ENCODE measurements at regions not wholly inside any gene's neighbourhood (a gene's known extent, or its start where the extent isn't known, plus 50 kb on each side); places are given as distances from the start of the nearest gene placed in this dataset.

DNA sequence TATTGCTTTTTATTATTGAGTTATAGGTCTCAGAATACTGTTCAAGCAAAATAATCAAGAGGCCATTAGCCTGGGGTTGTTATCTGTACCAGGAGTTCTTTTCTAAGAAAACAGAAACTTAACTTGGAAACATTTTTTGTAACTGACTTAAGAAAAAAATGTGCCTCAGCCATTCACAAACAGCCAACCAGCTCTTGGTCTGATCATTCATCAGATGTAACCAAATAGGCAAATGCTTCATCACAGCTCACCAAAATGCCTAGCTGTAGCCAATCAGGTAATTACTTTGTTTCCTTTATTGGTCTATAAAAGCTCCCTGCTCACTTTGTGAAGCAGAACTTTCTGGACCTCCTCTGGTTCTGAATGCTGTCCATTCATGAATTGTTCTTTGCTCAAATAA, 387.7 kb downstream of the FAT4 start:
- no peaks in the 10 kb centered on the region for H3K4me1 ChIP-seq (ENCODE audit: insufficient read depth, low read length)
- H3K36me3 ChIP-seq (ENCODE audit: insufficient read depth, low read length), result no peaks in the 10 kb centered on the region
- peaks cover 3% of the 10 kb centered on the region for H3K9me3 ChIP-seq (ENCODE audit: low read length)
- no peak overlapping the region for H3K4me3 ChIP-seq (ENCODE audit: low read length)
- H2AFZ ChIP-seq (ENCODE audit: low read depth, low read length), result no peak overlapping the region
- no peaks in the 10 kb centered on the region for H3K27me3 ChIP-seq (ENCODE audit: insufficient read depth, low read length)

DNA sequence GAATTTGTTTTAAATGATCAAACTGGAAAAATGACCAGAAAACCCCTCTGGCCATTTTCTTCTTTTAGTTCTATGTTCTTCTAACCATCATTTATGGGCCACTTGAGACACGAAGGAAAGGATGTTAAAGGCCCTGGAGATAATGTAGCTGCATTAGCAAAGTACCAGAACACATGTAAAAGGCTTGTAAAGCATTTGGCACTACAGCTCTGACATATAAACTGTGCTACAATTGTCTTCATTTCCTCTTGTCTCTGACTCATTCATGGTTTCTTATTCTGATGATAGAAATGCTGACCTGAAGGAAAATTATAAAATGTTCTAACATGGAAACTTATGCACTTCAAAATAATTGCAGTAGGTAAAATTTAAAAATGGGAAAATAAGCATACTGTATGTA, 388.7 kb downstream of the FAT4 start:
- Histone ChIP-seq H3K27me3 (ENCODE audit: insufficient read depth, low read length) (no peaks in the 10 kb centered on the region), H3K36me3 (ENCODE audit: insufficient read depth, low read length) (no peaks in the 10 kb centered on the region), H3K4me3 (ENCODE audit: low read length) (no peak overlapping the region), H3K4me1 (ENCODE audit: insufficient read depth, low read length) (no peaks in the 10 kb centered on the region), H3K9me3 (ENCODE audit: low read length) (peaks cover 3% of the 10 kb centered on the region), H2AFZ (ENCODE audit: low read depth, low read length) (no peak overlapping the region)

DNA sequence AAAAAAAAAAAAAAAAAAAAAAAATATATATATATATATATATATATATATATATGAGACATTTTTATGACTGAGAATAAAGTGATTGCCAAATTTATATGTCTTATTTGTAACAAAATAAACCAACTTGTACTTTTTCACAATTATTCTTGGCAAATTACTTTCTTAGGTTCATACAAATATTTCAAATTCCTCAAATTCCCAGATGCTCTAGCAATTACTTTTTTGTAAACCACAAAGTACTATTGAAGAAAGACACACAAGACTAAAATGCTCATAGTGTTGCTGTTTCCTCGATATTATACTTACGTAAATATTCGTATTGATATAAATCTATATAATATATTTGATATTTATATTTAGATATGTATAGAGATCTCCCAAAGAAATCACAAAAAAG, 390.0 kb downstream of the FAT4 start:
- H2AFZ ChIP-seq (ENCODE audit: low read depth, low read length), result no peak overlapping the region
- no peaks in the 10 kb centered on the region for H3K4me1 ChIP-seq (ENCODE audit: insufficient read depth, low read length)
- no peaks in the 10 kb centered on the region for H3K27me3 ChIP-seq (ENCODE audit: insufficient read depth, low read length)
- H3K36me3 ChIP-seq (ENCODE audit: insufficient read depth, low read length), result no peaks in the 10 kb centered on the region
- no peak overlapping the region for H3K4me3 ChIP-seq (ENCODE audit: low read length)
- H3K9me3 ChIP-seq (ENCODE audit: low read length), result peaks cover 2% of the 10 kb centered on the region

DNA sequence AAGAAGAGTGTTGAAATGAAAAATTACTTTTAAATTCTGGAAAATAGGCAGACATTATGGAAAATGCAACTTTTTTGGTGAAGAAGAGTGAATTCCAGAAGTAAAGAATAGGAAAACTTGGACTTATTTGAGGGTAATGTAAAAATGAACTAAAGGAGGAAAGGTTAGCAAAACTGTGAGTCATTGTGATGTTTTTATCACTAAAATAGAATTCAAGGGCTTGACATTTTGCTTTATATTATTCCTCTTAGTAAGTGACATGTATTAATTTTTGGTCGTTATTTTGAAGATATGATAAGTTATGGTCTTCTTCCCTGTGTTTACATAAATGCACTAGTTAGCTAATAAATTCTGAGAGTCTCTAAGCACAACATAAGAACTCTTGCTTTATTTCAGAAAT, 390.9 kb downstream of the FAT4 start:
- Histone ChIP-seq H3K9me3 (ENCODE audit: low read length) (peaks cover 2% of the 10 kb centered on the region), H3K4me3 (ENCODE audit: low read length) (no peak overlapping the region), H2AFZ (ENCODE audit: low read depth, low read length) (no peak overlapping the region), H3K36me3 (ENCODE audit: insufficient read depth, low read length) (no peaks in the 10 kb centered on the region), H3K27me3 (ENCODE audit: insufficient read depth, low read length) (no peaks in the 10 kb centered on the region), H3K4me1 (ENCODE audit: insufficient read depth, low read length) (no peaks in the 10 kb centered on the region)

DNA sequence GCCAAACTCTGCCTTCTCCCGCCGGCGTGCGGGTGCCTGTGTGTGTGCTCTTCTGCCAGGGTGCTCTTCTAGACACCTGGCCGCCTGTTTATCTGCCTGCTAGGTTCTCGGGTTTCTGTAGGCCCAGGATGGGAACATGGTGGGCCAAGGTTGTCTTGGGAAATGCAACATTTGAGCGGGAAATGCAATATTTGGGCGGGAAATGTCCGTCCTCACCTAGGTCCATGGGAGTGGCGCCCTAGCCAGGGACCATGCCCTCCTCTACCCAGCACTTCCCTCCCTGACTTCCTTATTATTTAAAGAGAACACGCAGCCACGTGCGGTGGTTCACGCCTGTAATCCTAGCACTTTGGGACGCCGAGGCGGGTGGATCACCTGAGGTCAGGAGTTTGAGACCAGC, 392.6 kb downstream of the FAT4 start:
- H3K27me3 ChIP-seq (ENCODE audit: insufficient read depth, low read length), result no peaks in the 10 kb centered on the region
- no peak overlapping the region for H3K4me3 ChIP-seq (ENCODE audit: low read length)
- H3K36me3 ChIP-seq (ENCODE audit: insufficient read depth, low read length), result no peaks in the 10 kb centered on the region
- no peak overlapping the region for H2AFZ ChIP-seq (ENCODE audit: low read depth, low read length)
- H3K4me1 ChIP-seq (ENCODE audit: insufficient read depth, low read length), result no peaks in the 10 kb centered on the region
- H3K9me3 ChIP-seq (ENCODE audit: low read length), result peaks cover 2% of the 10 kb centered on the region

DNA sequence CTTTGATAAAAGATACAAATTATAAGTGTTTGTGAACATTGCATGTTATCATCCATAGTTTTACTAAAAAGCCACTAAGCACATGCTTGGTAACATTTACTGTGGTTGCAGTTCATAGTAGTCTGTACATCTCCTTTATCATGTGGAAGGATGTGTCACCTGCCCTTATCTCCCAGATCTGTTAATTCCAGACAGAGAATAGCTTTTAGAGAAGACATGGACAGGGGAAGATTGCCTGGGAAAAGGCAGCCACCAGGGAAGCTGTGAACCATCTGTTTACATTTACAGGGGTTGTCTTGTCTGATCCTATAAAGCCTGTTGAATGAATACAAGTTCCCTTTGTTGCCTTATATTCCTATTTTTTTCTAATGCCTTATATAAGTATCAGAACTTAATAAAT, 396.0 kb downstream of the FAT4 start:
- H3K9me3 ChIP-seq (ENCODE audit: low read length), result peaks cover 2% of the 10 kb centered on the region
- H2AFZ ChIP-seq (ENCODE audit: low read depth, low read length), result no peak overlapping the region
- no peaks in the 10 kb centered on the region for H3K27me3 ChIP-seq (ENCODE audit: insufficient read depth, low read length)
- peaks cover 7% of the 10 kb centered on the region for H3K4me1 ChIP-seq (ENCODE audit: insufficient read depth, low read length)
- H3K36me3 ChIP-seq (ENCODE audit: insufficient read depth, low read length), result no peaks in the 10 kb centered on the region
- H3K4me3 ChIP-seq (ENCODE audit: low read length), result no peak overlapping the region

DNA sequence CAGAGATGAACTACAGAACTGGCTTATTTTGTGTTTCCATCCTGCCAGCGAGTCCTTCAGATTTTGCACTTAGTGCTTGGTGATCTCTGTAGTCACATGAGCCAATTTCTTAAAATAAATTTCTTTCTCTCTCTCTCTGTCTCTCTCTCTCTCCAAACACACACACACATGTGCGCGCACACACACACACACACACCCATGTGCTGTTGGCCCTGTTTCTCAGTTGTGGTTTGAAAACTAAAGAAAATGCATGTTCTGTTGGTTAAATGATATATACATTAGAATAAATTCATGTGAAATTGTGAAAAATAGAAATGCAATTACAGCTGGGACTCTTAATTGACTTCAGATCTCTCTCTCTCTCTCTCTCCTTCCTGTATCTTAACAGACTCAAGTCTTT, 399.3 kb downstream of the FAT4 start:
- H3K36me3 ChIP-seq (ENCODE audit: insufficient read depth, low read length), result no peaks in the 10 kb centered on the region
- no peaks in the 10 kb centered on the region for H3K27me3 ChIP-seq (ENCODE audit: insufficient read depth, low read length)

DNA sequence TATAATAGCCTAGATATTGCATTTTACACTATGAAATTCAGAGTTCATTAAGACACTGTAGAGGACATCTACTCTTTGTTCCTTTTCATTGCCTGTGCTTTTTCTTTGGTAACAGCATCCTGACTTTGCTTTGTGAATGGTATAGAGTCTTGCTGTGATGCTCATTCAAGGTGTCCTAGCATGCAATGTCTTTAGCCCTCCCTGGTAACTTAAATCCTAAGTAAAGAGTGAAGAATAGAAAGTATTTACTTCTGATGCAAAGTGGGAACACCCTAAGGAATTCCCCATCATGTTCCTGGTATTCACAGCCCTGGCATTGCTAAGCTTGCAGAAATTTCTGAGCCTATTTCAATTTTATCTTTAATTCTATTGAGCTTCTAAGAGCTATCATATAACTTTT, 400.1 kb downstream of the FAT4 start:
- Histone ChIP-seq H3K36me3 (ENCODE audit: insufficient read depth, low read length) (no peaks in the 10 kb centered on the region), H3K4me1 (ENCODE audit: insufficient read depth, low read length) (peaks cover 7% of the 10 kb centered on the region), H2AFZ (ENCODE audit: low read depth, low read length) (no peak overlapping the region), H3K9me3 (ENCODE audit: low read length) (peaks cover 2% of the 10 kb centered on the region), H3K27me3 (ENCODE audit: insufficient read depth, low read length) (no peaks in the 10 kb centered on the region), H3K4me3 (ENCODE audit: low read length) (no peak overlapping the region)

More for the DNA sequence above, 399.3 kb downstream of the FAT4 start:
- H3K4me1 ChIP-seq (ENCODE audit: insufficient read depth, low read length), result peaks cover 7% of the 10 kb centered on the region
- no peak overlapping the region for H3K4me3 ChIP-seq (ENCODE audit: low read length)
- peaks cover 2% of the 10 kb centered on the region for H3K9me3 ChIP-seq (ENCODE audit: low read length)
- H2AFZ ChIP-seq (ENCODE audit: low read depth, low read length), result no peak overlapping the region

DNA sequence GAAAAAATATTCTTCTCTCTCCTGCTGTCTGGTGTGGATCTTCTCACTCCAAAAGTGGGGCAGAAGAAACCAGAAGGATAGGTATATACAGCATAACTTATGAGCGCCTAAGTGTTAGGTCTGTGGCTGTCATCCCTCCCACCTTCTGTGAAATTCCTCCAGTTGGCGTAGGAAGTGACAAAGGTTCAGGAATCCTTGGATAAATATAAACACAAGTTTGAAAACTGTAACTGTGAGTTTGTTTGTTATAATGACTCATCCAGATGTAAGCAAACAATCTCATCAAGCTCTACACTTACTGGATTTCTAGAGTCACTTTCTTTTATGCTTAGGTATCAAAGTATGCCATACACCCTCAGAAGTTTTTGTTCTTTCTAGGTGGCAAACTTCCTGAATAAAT, 405.2 kb downstream of the FAT4 start:
- peaks cover 1% of the 10 kb centered on the region for H3K4me1 ChIP-seq (ENCODE audit: insufficient read depth, low read length)
- no peak overlapping the region for H3K4me3 ChIP-seq (ENCODE audit: low read length)
- H3K36me3 ChIP-seq (ENCODE audit: insufficient read depth, low read length), result no peaks in the 10 kb centered on the region
- no peaks in the 10 kb centered on the region for H3K27me3 ChIP-seq (ENCODE audit: insufficient read depth, low read length)
- no peak overlapping the region for H2AFZ ChIP-seq (ENCODE audit: low read depth, low read length)
- peaks cover 2% of the 10 kb centered on the region for H3K9me3 ChIP-seq (ENCODE audit: low read length)

DNA sequence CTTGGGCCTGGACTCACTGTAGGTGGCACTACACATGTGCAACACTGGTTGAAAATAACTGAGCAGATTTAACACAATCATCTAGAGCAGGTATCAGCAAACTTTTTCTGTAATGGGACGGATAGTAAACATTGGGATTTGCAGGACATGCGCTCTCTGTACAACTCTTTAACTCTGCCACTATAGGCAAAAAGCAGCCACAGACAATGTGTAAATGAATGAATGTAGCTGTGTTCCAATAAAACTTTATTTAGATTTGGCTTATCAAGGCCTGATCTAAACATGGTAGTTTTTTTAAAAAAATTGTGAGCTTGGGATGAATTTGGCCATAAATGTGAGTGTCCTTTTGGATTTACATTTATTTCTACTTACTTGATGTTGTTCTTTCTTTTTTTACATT, 407.3 kb downstream of the FAT4 start:
- Histone ChIP-seq H3K9me3 (ENCODE audit: low read length) (peaks cover 2% of the 10 kb centered on the region), H2AFZ (ENCODE audit: low read depth, low read length) (no peak overlapping the region), H3K27me3 (ENCODE audit: insufficient read depth, low read length) (no peaks in the 10 kb centered on the region), H3K4me3 (ENCODE audit: low read length) (no peak overlapping the region), H3K4me1 (ENCODE audit: insufficient read depth, low read length) (no peaks in the 10 kb centered on the region), H3K36me3 (ENCODE audit: insufficient read depth, low read length) (no peaks in the 10 kb centered on the region)

DNA sequence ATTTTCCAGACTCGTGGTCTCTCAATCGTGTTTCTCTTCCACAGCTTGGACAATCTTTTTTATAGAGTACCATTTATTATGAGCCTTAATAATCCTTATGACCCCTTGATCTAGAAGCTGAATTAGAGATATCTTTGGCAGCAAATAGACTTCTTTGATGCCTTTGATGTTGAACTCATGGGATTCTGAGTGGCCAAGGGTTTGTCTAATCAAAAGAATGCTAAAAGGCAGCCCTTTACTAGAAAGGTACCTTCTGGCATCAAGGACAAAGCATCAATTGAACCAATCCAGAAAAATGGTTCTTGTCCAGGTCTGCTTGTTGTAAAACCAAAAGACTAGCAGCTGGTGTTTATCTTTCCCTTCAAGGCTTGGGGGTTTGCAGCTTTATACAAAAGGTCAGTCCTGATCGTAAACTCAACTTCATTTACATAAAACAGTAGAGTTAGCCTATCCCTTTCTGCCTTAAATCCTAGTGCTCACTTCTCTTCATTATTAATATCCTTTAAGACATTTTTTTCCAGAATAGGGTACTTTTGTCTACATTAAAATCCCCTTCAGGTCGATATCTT, 411.3 kb downstream of the FAT4 start:
- Histone ChIP-seq H3K36me3 (ENCODE audit: insufficient read depth, low read length) (no peaks in the 10 kb centered on the region), H3K27me3 (ENCODE audit: insufficient read depth, low read length) (no peaks in the 10 kb centered on the region), H3K4me1 (ENCODE audit: insufficient read depth, low read length) (peaks cover 8% of the 10 kb centered on the region)

DNA sequence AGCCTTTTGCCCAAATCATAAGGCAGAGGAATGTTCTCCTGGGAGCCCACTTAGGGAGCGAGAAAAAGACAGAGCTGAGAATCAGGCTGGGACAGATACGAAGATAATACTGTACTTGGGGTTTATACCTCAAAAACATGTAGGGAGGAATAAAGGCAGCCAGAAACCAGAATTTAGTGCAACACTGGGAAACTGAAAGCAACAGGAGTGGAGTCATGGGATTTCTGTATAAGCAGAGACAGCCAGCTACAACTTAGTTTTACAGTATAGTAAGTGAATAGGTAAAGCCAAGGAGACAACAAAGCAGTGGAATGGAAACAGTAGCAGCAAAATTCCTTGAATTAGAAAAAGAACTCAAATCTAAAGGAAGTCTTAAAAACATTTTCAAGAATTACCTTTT, 413.2 kb downstream of the FAT4 start:
- no peaks in the 10 kb centered on the region for H3K27me3 ChIP-seq (ENCODE audit: insufficient read depth, low read length)
- no peaks in the 10 kb centered on the region for H3K36me3 ChIP-seq (ENCODE audit: insufficient read depth, low read length)
- H3K4me3 ChIP-seq (ENCODE audit: low read length), result no peak overlapping the region
- H3K4me1 ChIP-seq (ENCODE audit: insufficient read depth, low read length), result peaks cover 14% of the 10 kb centered on the region
- no peak overlapping the region for H2AFZ ChIP-seq (ENCODE audit: low read depth, low read length)
- H3K9me3 ChIP-seq (ENCODE audit: low read length), result no peaks in the 10 kb centered on the region

More for the DNA sequence above, 411.3 kb downstream of the FAT4 start:
- Histone ChIP-seq H3K9me3 (ENCODE audit: low read length) (no peaks in the 10 kb centered on the region), H2AFZ (ENCODE audit: low read depth, low read length) (no peak overlapping the region), H3K4me3 (ENCODE audit: low read length) (no peak overlapping the region)

DNA sequence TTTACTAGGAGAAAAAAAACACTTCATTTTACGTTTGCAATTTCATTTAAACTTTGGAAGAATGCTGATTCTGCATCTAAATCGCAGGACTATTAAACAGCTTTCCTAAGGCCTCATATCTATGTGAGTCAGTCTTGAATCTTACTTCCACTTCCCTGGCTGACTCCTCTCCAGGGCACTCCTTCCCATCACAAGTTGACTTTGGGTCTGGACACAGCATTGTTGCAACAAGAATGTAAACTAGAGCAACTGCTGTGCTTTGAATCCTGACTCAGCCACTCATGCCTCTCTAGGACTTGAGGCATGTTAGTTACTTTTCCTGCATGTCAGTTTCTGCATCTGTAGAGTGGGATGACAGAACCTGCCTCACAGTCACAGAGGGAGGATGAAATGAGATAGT, 413.8 kb downstream of the FAT4 start:
- peaks cover 18% of the 10 kb centered on the region for H3K4me1 ChIP-seq (ENCODE audit: insufficient read depth, low read length)
- H2AFZ ChIP-seq (ENCODE audit: low read depth, low read length), result no peak overlapping the region
- H3K4me3 ChIP-seq (ENCODE audit: low read length), result no peak overlapping the region
- no peaks in the 10 kb centered on the region for H3K36me3 ChIP-seq (ENCODE audit: insufficient read depth, low read length)
- H3K27me3 ChIP-seq (ENCODE audit: insufficient read depth, low read length), result no peaks in the 10 kb centered on the region
- no peaks in the 10 kb centered on the region for H3K9me3 ChIP-seq (ENCODE audit: low read length)

DNA sequence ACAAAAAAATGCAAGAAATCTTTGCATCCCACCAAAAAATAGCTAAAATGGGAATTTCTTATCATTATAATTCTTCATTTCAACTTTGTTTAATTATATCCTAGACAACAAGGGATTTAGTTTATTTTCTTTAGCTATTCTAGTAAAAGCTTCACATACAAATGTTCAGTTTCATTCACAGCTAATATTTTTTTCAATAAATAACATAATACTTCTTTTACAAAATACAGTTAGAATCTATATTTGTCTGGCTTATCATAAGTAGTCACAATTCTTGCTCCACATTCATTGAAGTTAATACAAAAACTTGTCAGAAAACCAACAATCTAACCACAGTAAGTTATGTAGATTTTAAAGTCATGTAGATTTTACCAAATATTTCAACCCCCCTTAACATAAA, 414.4 kb downstream of the FAT4 start:
- no peaks in the 10 kb centered on the region for H3K36me3 ChIP-seq (ENCODE audit: insufficient read depth, low read length)
- H3K4me1 ChIP-seq (ENCODE audit: insufficient read depth, low read length), result peaks cover 18% of the 10 kb centered on the region
- H3K9me3 ChIP-seq (ENCODE audit: low read length), result no peaks in the 10 kb centered on the region
- no peak overlapping the region for H2AFZ ChIP-seq (ENCODE audit: low read depth, low read length)
- H3K27me3 ChIP-seq (ENCODE audit: insufficient read depth, low read length), result no peaks in the 10 kb centered on the region
- H3K4me3 ChIP-seq (ENCODE audit: low read length), result no peak overlapping the region

All from neuron (in vitro differentiated cells).